Activated CD8-positive, alpha-beta memory T cell treated with anti-CD3 and anti-CD28 coated beads, Interleukin-2, amount 10 ng/mL, durations not matched to agents 7 days and 5 days (primary cell): ENCODE measurements at regions not wholly inside any gene's neighbourhood (a gene's known extent, or its start where the extent isn't known, plus 50 kb on each side); places are given as distances from the start of the nearest gene placed in this dataset.

Experiments used
- ATAC-seq: fragments of 150-1000 bp; cut with Tn5 transposase; one replicate; pipeline ENCODE4 v1.10.0; 2021; ENCODE audit warnings: moderate library complexity
- CTCF ChIA-PET: fragments of 350-600 bp; sonication (Branson Sonifier 250); formaldehyde crosslinking; loops from one replicate; lab custom pipeline; 2021; ENCODE audit warnings: antibody characterized with exemption; lab: Charles Lee
- DNase-seq: peaks from one replicate; pipeline ENCODE4 v3.0.0-alpha.2; 2020
- H3K27ac Mint-ChIP-seq: one replicate; pipeline ENCODE4 v1.8.0; 2021; ENCODE audit warnings: mild to moderate bottlenecking, mixed read lengths
- H3K27me3 Mint-ChIP-seq: one replicate; pipeline ENCODE4 v1.8.0; 2021; ENCODE audit warnings: mixed read lengths
- H3K36me3 Mint-ChIP-seq: one replicate; pipeline ENCODE4 v1.8.0; 2021; ENCODE audit warnings: mild to moderate bottlenecking, mixed read lengths
- H3K4me1 Mint-ChIP-seq: one replicate; pipeline ENCODE4 v1.8.0; 2021; ENCODE audit warnings: mixed read lengths
- H3K4me3 Mint-ChIP-seq: one replicate; pipeline ENCODE4 v1.8.0; 2021; ENCODE audit warnings: mild to moderate bottlenecking, moderate library complexity, mixed read lengths
- H3K9me3 Mint-ChIP-seq: one replicate; pipeline ENCODE4 v1.8.0; 2022; ENCODE audit warnings: low read depth, mixed read lengths

DNA sequence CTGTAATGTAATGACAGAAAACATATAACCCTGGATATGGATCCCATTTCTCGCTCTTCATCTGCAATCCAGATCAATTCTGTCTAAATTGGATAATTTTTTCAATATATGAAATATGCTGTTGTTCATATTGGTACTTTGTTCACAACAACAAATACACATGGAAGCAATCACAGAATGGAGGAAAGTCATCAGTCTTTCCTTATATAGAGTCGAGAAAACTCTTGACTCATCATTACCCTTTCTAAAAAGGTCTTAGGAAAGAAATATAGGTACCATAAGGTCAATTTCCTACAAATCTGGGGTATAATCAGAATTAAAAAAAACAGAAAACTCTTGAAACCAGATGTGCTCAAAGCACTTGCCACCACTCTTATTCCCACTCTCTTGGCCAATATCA, 677.6 kb upstream of the ID4 start:
- Mint-ChIP-seq H3K27me3 (no peaks in the 10 kb centered on the region), H3K9me3 (peaks cover 2% of the 10 kb centered on the region), H3K36me3 (no peaks in the 10 kb centered on the region), H3K4me1 (no peaks in the 10 kb centered on the region), H3K27ac (no peak overlapping the region), H3K4me3 (no peak overlapping the region)
- CTCF ChIA-PET, result no interaction called here
- ATAC-seq (no peak), DNase-seq (no peak)

DNA sequence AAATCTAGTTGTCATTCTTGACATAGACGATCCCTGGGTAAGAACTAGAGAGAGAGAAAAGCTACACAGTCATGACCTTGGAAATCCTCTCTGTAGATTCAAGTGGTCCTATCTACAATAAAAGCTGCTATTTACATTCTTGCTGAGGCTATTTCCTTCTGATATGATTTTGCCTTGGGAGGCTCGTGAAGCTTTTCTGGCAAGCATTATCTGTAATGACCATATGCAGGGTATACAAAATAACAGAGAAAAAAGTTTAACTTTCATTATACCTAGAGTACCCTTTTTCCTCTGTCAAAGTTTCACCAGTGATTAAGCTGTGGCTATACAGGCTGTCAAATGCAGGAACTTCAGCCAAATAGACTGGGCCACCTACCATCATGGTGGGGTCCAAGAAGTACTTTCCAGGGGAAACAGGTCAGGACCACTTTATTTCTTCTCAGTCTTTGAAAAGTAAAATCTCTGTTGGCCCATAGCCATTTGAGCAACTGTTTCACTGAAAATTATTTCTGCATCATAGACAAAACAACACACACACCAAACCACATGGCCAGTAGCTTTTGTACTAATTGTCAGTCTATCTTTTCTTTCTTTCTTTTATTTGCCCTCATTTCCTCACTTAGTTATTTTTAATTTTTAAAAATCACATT, 677.0 kb upstream of the ID4 start:
- no peaks in the 10 kb centered on the region for H3K4me1 Mint-ChIP-seq
- no peaks in the 10 kb centered on the region for H3K36me3 Mint-ChIP-seq
- H3K27ac Mint-ChIP-seq, result no peak overlapping the region
- no peak overlapping the region for H3K4me3 Mint-ChIP-seq
- no peak for ATAC-seq
- no peaks in the 10 kb centered on the region for H3K27me3 Mint-ChIP-seq
- no peak for DNase-seq
- CTCF ChIA-PET, result no interaction called here
- peaks cover 5% of the 10 kb centered on the region for H3K9me3 Mint-ChIP-seq

DNA sequence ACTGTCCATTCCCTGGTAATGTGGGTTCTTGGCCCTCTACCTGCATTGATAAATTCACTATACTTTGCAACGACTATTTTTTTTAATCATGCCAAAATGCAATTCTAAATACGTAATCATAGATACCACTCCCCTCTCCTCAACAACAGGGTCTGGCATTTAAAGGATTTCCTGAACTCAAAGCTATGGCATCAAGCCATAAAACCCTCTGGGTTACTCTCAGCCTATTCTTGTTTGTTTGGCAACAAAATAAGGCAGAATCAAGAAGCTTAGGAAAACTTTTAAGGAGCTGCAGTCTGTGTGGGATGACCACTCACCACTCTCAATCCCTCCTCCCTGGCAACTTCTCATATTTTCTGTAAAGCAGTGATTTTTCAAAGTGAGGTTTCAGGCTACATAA, 669.9 kb upstream of the ID4 start:
- DNase-seq, result no peak
- no peaks in the 10 kb centered on the region for H3K36me3 Mint-ChIP-seq
- peaks cover 6% of the 10 kb centered on the region for H3K9me3 Mint-ChIP-seq
- ATAC-seq, result no peak
- H3K4me1 Mint-ChIP-seq, result no peaks in the 10 kb centered on the region
- no peaks in the 10 kb centered on the region for H3K27me3 Mint-ChIP-seq
- CTCF ChIA-PET, result no interaction called here
- H3K4me3 Mint-ChIP-seq, result no peak overlapping the region
- no peak overlapping the region for H3K27ac Mint-ChIP-seq

- Mint-ChIP-seq H3K4me1 (no peaks in the 10 kb centered on the region), H3K27me3 (no peaks in the 10 kb centered on the region), H3K4me3 (no peak overlapping the region), H3K9me3 (peaks cover 11% of the 10 kb centered on the region), H3K27ac (no peak overlapping the region), H3K36me3 (no peaks in the 10 kb centered on the region)
- no peak for ATAC-seq
- CTCF ChIA-PET, result no interaction called here
- DNase-seq, result no peak
Observed at GRCh38 chr6:19169366-19169765, 667.8 kb upstream of the ID4 start.

GRCh38 chr6:19175023-19175422, 662.1 kb upstream of the ID4 start:
- no peak overlapping the region for H3K27ac Mint-ChIP-seq
- H3K4me3 Mint-ChIP-seq, result no peak overlapping the region
- H3K4me1 Mint-ChIP-seq, result no peaks in the 10 kb centered on the region
- no peaks in the 10 kb centered on the region for H3K36me3 Mint-ChIP-seq
- ATAC-seq (no peak), DNase-seq (no peak)
- peaks cover 10% of the 10 kb centered on the region for H3K9me3 Mint-ChIP-seq
- CTCF ChIA-PET, result no interaction called here
- H3K27me3 Mint-ChIP-seq, result no peaks in the 10 kb centered on the region

- Mint-ChIP-seq H3K4me3 (no peak overlapping the region), H3K27me3 (no peaks in the 10 kb centered on the region), H3K36me3 (no peaks in the 10 kb centered on the region), H3K27ac (no peak overlapping the region), H3K4me1 (no peaks in the 10 kb centered on the region), H3K9me3 (peaks cover 10% of the 10 kb centered on the region)
- DNase-seq (no peak), ATAC-seq (no peak)
- CTCF ChIA-PET, result no interaction called here
Observed at GRCh38 chr6:19180348-19181072, 656.7 kb upstream of the ID4 start.

DNA sequence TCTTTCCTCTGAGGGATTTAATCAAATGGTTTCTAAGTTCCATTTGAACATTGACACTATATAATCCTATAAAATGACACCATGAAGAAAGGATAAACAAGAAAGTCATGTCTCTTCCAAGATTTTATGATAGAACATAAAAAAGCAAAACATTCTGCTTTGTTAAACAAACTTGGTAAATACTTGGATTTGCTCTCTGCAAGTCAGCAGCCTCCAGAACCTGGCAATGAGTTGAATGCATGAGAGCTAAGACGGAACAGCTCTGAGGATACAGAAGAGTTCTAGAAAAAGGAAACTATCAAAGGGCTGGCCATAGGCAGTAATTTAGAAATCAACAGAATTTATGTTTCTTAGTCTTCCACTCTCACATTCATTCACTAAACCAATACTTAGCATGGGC, 656.0 kb upstream of the ID4 start:
- CTCF ChIA-PET, result no interaction called here
- no peaks in the 10 kb centered on the region for H3K4me1 Mint-ChIP-seq
- no peak overlapping the region for H3K4me3 Mint-ChIP-seq
- ATAC-seq (no peak), DNase-seq (no peak)
- no peaks in the 10 kb centered on the region for H3K36me3 Mint-ChIP-seq
- no peaks in the 10 kb centered on the region for H3K27me3 Mint-ChIP-seq
- H3K27ac Mint-ChIP-seq, result no peak overlapping the region
- H3K9me3 Mint-ChIP-seq, result peaks cover 10% of the 10 kb centered on the region

DNA sequence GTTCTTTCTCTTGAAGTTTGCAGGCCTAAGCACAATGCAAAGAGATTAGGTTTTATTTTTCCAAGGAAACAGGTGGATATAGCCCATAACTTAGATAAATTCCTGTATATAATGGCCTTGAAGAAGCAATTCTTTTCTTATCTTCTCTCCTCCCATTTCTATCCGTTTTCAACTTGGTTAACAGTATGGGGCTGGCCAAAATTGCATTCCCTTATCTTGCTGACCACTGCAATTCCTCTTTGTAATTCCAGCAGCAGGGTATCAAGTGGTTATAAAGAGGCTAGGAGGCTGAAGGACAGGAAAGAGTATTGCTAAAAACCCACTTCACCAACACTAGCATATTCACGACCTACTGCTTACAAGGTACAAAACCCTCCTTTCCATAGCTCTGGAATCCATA, 643.5 kb upstream of the ID4 start:
- Mint-ChIP-seq H3K27me3 (no peaks in the 10 kb centered on the region), H3K9me3 (peaks cover 7% of the 10 kb centered on the region)
- no peak for DNase-seq

DNA sequence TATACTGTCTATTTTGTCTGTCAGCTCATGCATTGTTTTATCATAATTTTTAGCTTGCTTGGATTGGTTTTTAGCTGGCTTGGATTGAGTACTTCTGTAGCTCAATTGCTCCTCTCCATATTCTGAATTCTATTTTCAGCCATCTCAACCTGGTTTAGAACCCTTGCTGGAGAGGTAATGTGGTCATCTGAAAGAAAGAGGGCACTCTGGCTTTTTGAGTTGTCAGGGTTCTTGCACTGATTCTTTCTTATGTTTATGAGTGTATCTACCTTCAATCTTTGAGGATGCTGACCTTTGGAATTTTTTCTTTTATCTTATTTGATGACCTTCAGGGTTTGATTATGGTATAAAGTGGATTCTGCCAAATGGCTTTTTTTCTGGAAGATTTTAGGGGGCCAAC, 632.7 kb upstream of the ID4 start:
- Mint-ChIP-seq H3K27ac (no peak overlapping the region), H3K4me3 (no peak overlapping the region), H3K4me1 (no peaks in the 10 kb centered on the region), H3K27me3 (no peaks in the 10 kb centered on the region), H3K9me3 (peaks cover 14% of the 10 kb centered on the region), H3K36me3 (no peaks in the 10 kb centered on the region)
- no peak for ATAC-seq
- CTCF ChIA-PET, result no interaction called here
- no peak for DNase-seq

More for the DNA sequence above, 643.5 kb upstream of the ID4 start:
- H3K27ac Mint-ChIP-seq, result no peak overlapping the region
- H3K4me1 Mint-ChIP-seq, result no peaks in the 10 kb centered on the region
- H3K36me3 Mint-ChIP-seq, result no peaks in the 10 kb centered on the region
- H3K4me3 Mint-ChIP-seq, result no peak overlapping the region
- CTCF ChIA-PET, result no interaction called here
- no peak for ATAC-seq

- no peak for ATAC-seq
- H3K27ac Mint-ChIP-seq, result no peak overlapping the region
- H3K9me3 Mint-ChIP-seq, result peaks cover 17% of the 10 kb centered on the region
- no peaks in the 10 kb centered on the region for H3K27me3 Mint-ChIP-seq
- CTCF ChIA-PET, result no interaction called here
- H3K4me3 Mint-ChIP-seq, result no peak overlapping the region
- no peaks in the 10 kb centered on the region for H3K36me3 Mint-ChIP-seq
- no peak for DNase-seq
- H3K4me1 Mint-ChIP-seq, result no peaks in the 10 kb centered on the region
Observed at GRCh38 chr6:19205076-19205475, 632.1 kb upstream of the ID4 start.

GRCh38 chr6:19209202-19209601, 628.0 kb upstream of the ID4 start:
- ATAC-seq (no peak), DNase-seq (no peak)
- Mint-ChIP-seq H3K36me3 (no peaks in the 10 kb centered on the region), H3K27ac (no peak overlapping the region), H3K9me3 (peaks cover 9% of the 10 kb centered on the region), H3K4me3 (no peak overlapping the region), H3K4me1 (no peaks in the 10 kb centered on the region), H3K27me3 (no peaks in the 10 kb centered on the region)
- CTCF ChIA-PET, result no interaction called here

GRCh38 chr6:19210849-19211590, 626.1 kb upstream of the ID4 start:
- Mint-ChIP-seq H3K9me3 (peaks cover 9% of the 10 kb centered on the region), H3K27me3 (no peaks in the 10 kb centered on the region), H3K27ac (no peak overlapping the region), H3K36me3 (no peaks in the 10 kb centered on the region), H3K4me1 (no peaks in the 10 kb centered on the region), H3K4me3 (no peak overlapping the region)
- CTCF ChIA-PET, result no interaction called here
- no peak for DNase-seq
- ATAC-seq, result no peak

DNA sequence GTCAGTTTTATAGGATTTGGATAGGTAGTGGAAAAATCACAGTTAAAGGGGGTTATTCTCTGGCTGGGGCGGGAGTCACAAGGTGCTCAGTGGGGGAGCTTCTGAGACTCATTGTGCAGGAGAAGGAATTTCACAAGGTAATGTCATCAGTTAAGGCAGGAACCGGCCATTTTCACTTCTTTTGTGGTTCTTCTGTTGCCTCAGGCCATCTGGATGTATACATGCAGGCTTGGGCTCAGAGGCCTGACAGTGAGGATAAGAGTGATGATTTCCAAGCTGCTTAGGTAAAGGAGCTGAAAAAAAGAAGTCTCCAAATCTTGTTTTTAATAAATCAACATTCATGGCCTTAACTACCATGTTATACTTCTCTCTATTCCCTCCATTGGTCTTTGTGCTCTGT, 622.9 kb upstream of the ID4 start:
- no peak for DNase-seq
- Mint-ChIP-seq H3K9me3 (peaks cover 7% of the 10 kb centered on the region), H3K36me3 (no peaks in the 10 kb centered on the region), H3K4me1 (no peaks in the 10 kb centered on the region), H3K4me3 (no peak overlapping the region), H3K27me3 (no peaks in the 10 kb centered on the region), H3K27ac (no peak overlapping the region)
- CTCF ChIA-PET, result no interaction called here
- no peak for ATAC-seq

DNA sequence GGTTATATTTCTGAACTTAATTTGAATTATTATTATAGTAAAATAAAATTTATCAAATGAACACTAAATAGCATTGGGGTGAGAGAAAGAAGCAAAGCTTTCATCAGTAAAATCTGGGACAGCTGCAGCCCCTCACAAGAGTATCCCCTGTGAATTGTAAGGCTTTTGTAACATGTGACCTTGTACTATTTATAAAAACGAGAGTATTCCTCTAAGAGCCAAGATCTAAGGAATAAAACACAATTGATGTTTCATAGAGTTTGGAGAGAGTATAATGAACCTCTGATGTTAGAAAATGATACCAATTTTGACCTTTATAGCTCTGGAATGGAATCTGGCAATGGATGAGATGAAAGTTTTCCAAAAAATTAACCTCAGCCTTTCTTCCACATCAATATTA, 617.2 kb upstream of the ID4 start:
- CTCF ChIA-PET, result no interaction called here
- H3K4me3 Mint-ChIP-seq, result no peak overlapping the region
- no peaks in the 10 kb centered on the region for H3K36me3 Mint-ChIP-seq
- H3K27me3 Mint-ChIP-seq, result no peaks in the 10 kb centered on the region
- DNase-seq, result no peak
- no peaks in the 10 kb centered on the region for H3K9me3 Mint-ChIP-seq
- no peak overlapping the region for H3K27ac Mint-ChIP-seq
- no peaks in the 10 kb centered on the region for H3K4me1 Mint-ChIP-seq
- ATAC-seq, result no peak
